ENCODE measurements at regions not wholly inside any gene's neighbourhood (a gene's known extent, or its start where the extent isn't known, plus 50 kb on each side); places are given as distances from the start of the nearest gene placed in this dataset.

DNA sequence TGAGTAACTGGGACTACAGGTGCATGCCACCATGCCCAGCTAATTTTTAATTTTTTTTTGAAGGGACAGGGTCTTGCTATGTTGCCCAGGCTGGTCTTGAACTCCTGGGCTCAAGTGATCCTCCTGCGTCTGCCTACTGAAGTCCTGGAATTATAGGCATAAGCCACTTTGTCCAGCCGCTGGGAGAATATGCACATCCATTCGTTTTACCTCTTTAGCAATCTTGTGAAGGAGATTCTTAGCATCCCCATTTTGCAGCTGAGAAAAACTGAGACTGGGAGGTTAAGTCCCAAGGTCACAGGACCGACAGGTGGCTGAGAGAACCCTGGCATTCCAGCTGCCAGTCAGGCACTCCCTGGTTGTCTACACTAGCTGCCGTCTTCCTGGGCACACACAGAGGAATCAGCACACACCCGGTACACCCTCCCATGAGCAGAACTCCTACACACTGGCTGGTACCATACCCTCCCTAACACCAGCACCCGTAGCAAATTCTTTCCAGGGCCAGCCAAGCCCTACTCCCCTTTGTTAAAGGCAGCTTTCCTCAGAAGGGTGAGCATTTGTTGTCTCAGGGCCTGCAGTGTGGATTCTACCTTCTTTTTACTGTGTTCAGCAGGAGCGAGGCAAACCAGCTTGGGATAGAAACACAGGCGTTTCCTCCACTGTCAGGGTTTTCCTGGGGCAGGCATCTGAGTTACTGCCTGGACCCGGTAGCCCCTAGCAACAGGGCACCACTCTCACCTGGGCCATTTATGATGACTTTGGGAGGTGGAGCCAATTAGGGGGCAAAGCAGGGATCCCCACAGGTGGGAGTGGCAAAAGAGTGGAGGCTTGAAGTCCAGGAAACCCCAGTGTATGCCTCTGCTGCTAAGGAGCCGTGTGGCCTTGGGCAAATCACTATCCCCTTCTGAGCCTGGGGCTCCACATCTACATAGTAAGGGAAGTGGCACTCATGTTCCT, 70.2 kb downstream of the IRF2BPL start:
- TF ChIP-seq EZH2 (IDR thresholded peaks at IDR 0.05; ENCODE audit: insufficient read depth, poor library complexity, severe bottlenecking) (no peak), EZH2phosphoT487 (IDR thresholded peaks at IDR 0.05; ENCODE audit: insufficient read depth, low read depth) (no peak)

Measured in GM23248 (cell line).